SK-N-MC (cell line): ENCODE measurements at regions not wholly inside any gene's neighbourhood (a gene's known extent, or its start where the extent isn't known, plus 50 kb on each side); places are given as distances from the start of the nearest gene placed in this dataset.

Source experiments
- EZH2 ChIP-seq: fragments of 200-600 bp; sonication (generic); IDR thresholded peaks from one replicate; pipeline ENCODE4 v1.6.1; 2017; ENCODE audit warnings: antibody characterized with exemption
- FOXP2 ChIP-seq: optimal IDR thresholded peaks from 2 replicates; pipeline ENCODE3; 2011; ENCODE audit warnings: mild to moderate bottlenecking, moderate library complexity; ENCODE audit not compliant: insufficient read depth; ENCODE audit errors: extremely low read length, control extremely low read depth
- POLR2AphosphoS5 ChIP-seq: IDR thresholded peaks from 2 replicates; pipeline ENCODE4 v1.6.1; 2012; ENCODE audit warnings: mild to moderate bottlenecking, low read depth, low read length, borderline replicate concordance

- no peak for TF ChIP-seq EZH2
- no peak for TF ChIP-seq POLR2AphosphoS5
- TF ChIP-seq FOXP2 = no peak
These were observed 102.5 kb upstream of the ERCC6L2 start for GRCh38 chr9:95773053-95773418.
